ENCODE measurements at regions not wholly inside any gene's neighbourhood (a gene's known extent, or its start where the extent isn't known, plus 50 kb on each side); places are given as distances from the start of the nearest gene placed in this dataset.

DNA sequence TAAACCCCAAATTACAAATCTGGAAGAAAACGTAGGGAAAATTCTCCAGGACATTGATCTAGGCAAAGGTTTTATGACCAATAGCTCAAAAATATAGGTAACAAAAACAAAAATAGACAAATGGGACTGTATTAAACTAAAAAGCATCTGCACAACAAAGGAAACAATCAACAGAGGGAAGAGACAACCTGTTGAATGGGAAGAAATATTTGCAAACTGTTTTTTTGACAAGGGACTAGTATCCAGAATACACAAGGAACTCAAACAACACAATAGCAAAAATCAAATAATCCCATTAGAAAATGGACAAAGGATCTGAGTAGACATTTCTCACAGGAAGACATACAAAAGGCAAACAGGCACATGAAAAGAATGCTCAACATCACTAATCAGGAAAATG is 386.3 kb downstream of the ENC1 start:
- Histone ChIP-seq H3K4me3 (ENCODE audit: control insufficient read depth in 1 of 2, extremely low read depth in 1 of 2, low read length in 1 of 2) (no peak overlapping the region), H3K27me3 (replicated peaks in 1 of 2; ENCODE audit: control insufficient read depth in 2 of 2, extremely low read depth in 1 of 2, insufficient read depth in 2 of 2, low read length in 1 of 2) (peaks cover 0 to 14% of the 10 kb centered on the region in 2 experiments), H3K4me1 (ENCODE audit: control insufficient read depth in 1 of 2, extremely low read depth in 1 of 2, insufficient read depth in 2 of 2, low read length in 2 of 2) (no peaks in the 10 kb centered on the region), H3K27ac (ENCODE audit: low read length) (no peak overlapping the region), H3K9me3 (no peaks in the 10 kb centered on the region), H3K36me3 (ENCODE audit: control insufficient read depth in 2 of 2, extremely low read depth in 1 of 2, insufficient read depth in 1 of 2, low read length in 1 of 2) (no peaks in the 10 kb centered on the region)
- Mint-ChIP-seq H3K4me3 (no peak overlapping the region), H3K4me1 (no peaks in the 10 kb centered on the region), H3K36me3 (no peaks in the 10 kb centered on the region), H3K27me3 (peaks cover 9 to 19% of the 10 kb centered on the region in 2 donors), H3K9me3 (no peaks in the 10 kb centered on the region), H3K27ac (no peak overlapping the region)
- ATAC-seq (replicated peaks in 1 of 4) (no peak), DNase-seq (no peak)
- CTCF ChIA-PET = no interaction called here
- POLR2A ChIA-PET = no interaction called here
- no CpG with 5 or more reads among the region's 1 CpG for whole genome bisulfite sequencing (ENCODE audit: insufficient coverage)

DNA sequence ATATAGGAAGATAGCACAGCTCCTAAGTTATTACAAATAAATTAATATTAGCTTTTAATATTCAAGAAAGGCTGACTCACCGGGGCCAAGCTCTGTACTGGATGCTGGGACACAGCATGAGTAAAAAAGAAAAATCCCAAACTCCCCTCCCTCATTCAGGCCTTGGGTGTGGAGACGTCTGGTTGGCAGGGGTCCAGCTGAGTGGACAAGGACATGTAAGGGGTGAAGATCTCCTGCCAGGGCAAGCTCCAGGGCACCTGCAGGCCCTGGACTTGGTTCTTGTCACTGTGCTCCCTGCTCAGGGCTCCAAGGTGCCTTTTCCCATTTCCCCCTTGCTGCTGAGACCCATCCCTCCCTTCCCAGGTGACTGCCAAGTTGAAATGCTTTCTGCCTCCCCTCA is 388.5 kb downstream of the ENC1 start:
- WGBS (ENCODE audit: insufficient coverage) = no CpG with 5 or more reads among the region's 2 CpGs
- Mint-ChIP-seq H3K4me1 (no peaks in the 10 kb centered on the region), H3K36me3 (no peaks in the 10 kb centered on the region), H3K4me3 (no peak overlapping the region), H3K27me3 (peaks cover 11 to 31% of the 10 kb centered on the region in 2 donors), H3K9me3 (no peaks in the 10 kb centered on the region), H3K27ac (no peak overlapping the region)
- ChIA-PET POLR2A (no interaction called here), CTCF (no interaction called here)
- Histone ChIP-seq H3K27me3 (replicated peaks in 1 of 2; ENCODE audit: control insufficient read depth in 2 of 2, extremely low read depth in 1 of 2, insufficient read depth in 2 of 2, low read length in 1 of 2) (peaks cover 0 to 16% of the 10 kb centered on the region in 2 experiments), H3K9me3 (no peaks in the 10 kb centered on the region), H3K36me3 (ENCODE audit: control insufficient read depth in 2 of 2, extremely low read depth in 1 of 2, insufficient read depth in 1 of 2, low read length in 1 of 2) (no peaks in the 10 kb centered on the region), H3K4me3 (ENCODE audit: control insufficient read depth in 1 of 2, extremely low read depth in 1 of 2, low read length in 1 of 2) (no peak overlapping the region), H3K4me1 (ENCODE audit: control insufficient read depth in 1 of 2, extremely low read depth in 1 of 2, insufficient read depth in 2 of 2, low read length in 2 of 2) (no peaks in the 10 kb centered on the region), H3K27ac (ENCODE audit: low read length) (no peak overlapping the region)
- no peak for DNase-seq
- ATAC-seq (replicated peaks in 1 of 4) = no peak

DNA sequence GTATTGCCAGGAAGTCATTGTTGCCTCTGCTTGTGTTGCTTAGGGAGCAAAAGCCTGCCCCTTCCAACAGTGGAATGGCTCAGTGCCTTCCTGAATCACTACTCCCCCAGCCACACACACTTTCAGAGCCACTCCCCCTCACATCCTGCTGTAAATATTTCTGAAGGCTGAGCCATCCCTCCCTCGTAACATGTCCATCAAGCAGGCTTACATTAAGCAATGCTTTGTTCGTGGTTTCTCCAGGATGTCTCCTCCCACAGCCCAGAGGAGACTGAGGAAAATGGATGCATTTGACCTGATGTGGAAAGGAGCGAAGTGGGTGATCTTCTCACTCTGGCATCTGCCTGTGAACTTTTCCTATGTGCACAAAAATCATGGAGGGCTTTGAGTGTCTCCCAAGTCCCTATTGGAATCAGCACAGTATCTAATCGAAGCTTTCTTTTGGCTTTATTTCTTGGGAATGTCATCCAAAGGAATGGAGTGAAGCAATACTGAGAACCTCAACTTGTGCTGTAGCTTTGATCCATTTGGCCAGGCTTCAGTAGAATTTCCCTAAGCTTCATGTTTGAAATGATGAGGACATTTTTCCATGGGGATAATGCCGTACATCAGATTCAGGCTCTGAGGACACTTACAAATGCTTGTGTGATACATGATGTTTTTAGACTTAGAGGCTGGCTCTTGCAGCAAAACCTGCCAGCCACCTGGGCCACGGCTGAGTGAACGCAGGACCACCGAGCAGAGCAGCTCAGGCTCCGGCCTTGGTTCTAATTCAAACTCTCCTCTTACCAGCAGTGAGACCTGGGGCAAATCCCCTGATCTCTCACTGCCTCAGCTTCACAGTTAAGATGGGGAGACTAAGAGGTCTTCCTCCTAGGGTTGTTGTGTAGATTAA is 389.1 kb downstream of the ENC1 start:
- H3K4me3 ChIP-seq (ENCODE audit: control insufficient read depth in 1 of 2, extremely low read depth in 1 of 2, low read length in 1 of 2) = no peak overlapping the region
- H3K9me3 ChIP-seq = no peaks in the 10 kb centered on the region
- ATAC-seq (replicated peaks in 1 of 4) = no peak
- WGBS (ENCODE audit: insufficient coverage) = 63% methylated on average over 1 of the region's 9 CpGs
- no peaks in the 10 kb centered on the region for H3K36me3 Mint-ChIP-seq
- no peaks in the 10 kb centered on the region for H3K4me1 Mint-ChIP-seq
- no peaks in the 10 kb centered on the region for H3K36me3 ChIP-seq (ENCODE audit: control insufficient read depth in 2 of 2, extremely low read depth in 1 of 2, insufficient read depth in 1 of 2, low read length in 1 of 2)
- H3K4me1 ChIP-seq (ENCODE audit: control insufficient read depth in 1 of 2, extremely low read depth in 1 of 2, insufficient read depth in 2 of 2, low read length in 2 of 2) = no peaks in the 10 kb centered on the region
- H3K4me3 Mint-ChIP-seq = no peak overlapping the region
- DNase-seq = no peak
- ChIA-PET CTCF (no interaction called here), POLR2A (no interaction called here)
- H3K27me3 Mint-ChIP-seq = peaks cover 10 to 31% of the 10 kb centered on the region in 2 donors
- H3K9me3 Mint-ChIP-seq = no peaks in the 10 kb centered on the region
- H3K27me3 ChIP-seq (replicated peaks in 1 of 2; ENCODE audit: control insufficient read depth in 2 of 2, extremely low read depth in 1 of 2, insufficient read depth in 2 of 2, low read length in 1 of 2) = peaks cover 0 to 16% of the 10 kb centered on the region in 2 experiments
- H3K27ac ChIP-seq (ENCODE audit: low read length) = no peak overlapping the region
- H3K27ac Mint-ChIP-seq = no peak overlapping the region

DNA sequence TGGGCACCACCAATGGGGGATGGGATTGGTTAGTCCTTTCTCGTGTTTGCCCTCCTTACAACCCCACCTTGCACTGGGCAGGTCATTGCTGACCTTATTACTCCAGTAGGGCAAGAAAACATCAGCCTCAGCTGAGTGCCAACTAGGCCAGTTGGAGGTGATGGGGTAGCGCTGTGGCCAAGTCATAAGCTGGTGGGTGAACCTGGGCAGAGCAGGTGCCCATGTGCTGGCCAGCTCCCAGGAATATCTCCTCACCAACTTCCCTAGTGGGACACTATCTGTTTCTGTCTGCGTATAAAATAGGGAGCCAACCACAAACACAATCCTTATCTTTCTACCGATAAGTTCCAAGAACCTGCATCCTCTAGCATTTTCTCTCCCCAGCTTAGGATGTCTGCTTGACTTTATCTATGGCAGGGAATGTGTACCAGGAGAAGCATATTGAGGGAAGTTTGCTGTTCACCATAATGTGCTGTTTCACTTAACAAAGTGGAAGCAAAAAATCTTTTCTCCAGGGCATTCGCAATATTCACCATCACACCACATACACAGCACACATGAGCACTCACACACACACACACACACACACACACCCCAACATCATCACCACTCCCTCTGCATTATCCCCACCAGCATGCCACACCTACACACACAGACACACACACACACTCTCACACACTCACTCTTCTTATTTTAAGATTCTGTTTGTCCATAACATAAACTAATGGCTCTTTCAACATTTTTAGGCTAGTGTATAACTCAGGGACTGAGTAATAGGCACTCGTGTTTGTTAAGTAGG is 390.0 kb downstream of the ENC1 start:
- POLR2A ChIA-PET = no interaction called here
- WGBS (ENCODE audit: insufficient coverage) = 100% methylated on average over 1 of the region's 6 CpGs
- peaks cover 10 to 31% of the 10 kb centered on the region in 2 donors for H3K27me3 Mint-ChIP-seq
- ATAC-seq (replicated peaks in 1 of 4) = no peak
- no peaks in the 10 kb centered on the region for H3K9me3 Mint-ChIP-seq
- Histone ChIP-seq H3K4me1 (ENCODE audit: control insufficient read depth in 1 of 2, extremely low read depth in 1 of 2, insufficient read depth in 2 of 2, low read length in 2 of 2) (no peaks in the 10 kb centered on the region), H3K9me3 (no peaks in the 10 kb centered on the region), H3K4me3 (ENCODE audit: control insufficient read depth in 1 of 2, extremely low read depth in 1 of 2, low read length in 1 of 2) (no peak overlapping the region), H3K36me3 (ENCODE audit: control insufficient read depth in 2 of 2, extremely low read depth in 1 of 2, insufficient read depth in 1 of 2, low read length in 1 of 2) (no peaks in the 10 kb centered on the region), H3K27me3 (replicated peaks in 1 of 2; ENCODE audit: control insufficient read depth in 2 of 2, extremely low read depth in 1 of 2, insufficient read depth in 2 of 2, low read length in 1 of 2) (peaks cover 0 to 11% of the 10 kb centered on the region in 2 experiments), H3K27ac (ENCODE audit: low read length) (no peak overlapping the region)
- CTCF ChIA-PET = no interaction called here
- no peaks in the 10 kb centered on the region for H3K4me1 Mint-ChIP-seq
- no peaks in the 10 kb centered on the region for H3K36me3 Mint-ChIP-seq
- no peak for DNase-seq
- H3K27ac Mint-ChIP-seq = no peak overlapping the region
- H3K4me3 Mint-ChIP-seq = no peak overlapping the region

DNA sequence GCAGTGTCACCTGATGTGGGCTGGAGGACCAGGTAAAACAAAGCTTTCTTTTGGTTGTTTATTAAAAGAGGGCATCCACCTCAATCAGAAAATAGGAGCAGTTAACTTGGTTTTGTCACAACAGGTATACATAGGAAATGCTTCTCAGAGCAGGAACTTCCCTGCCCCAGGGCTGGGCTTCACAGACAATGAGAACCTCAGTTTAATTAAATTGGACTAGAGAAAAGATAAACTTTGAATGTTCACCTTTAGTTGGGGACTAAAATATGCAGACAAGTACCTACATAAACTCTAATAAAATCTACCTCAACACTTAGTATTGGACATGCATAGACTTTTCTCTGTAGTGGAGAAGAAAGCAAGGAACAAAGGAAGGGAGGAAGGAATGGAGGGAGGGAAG is 392.0 kb downstream of the ENC1 start:
- H3K4me3 ChIP-seq (ENCODE audit: control insufficient read depth in 1 of 2, extremely low read depth in 1 of 2, low read length in 1 of 2) = no peak overlapping the region
- ATAC-seq (replicated peaks in 1 of 4) (no peak), DNase-seq (no peak)
- H3K4me1 Mint-ChIP-seq = no peaks in the 10 kb centered on the region
- CTCF ChIA-PET = no interaction called here
- no peak overlapping the region for H3K4me3 Mint-ChIP-seq
- no peaks in the 10 kb centered on the region for H3K36me3 Mint-ChIP-seq
- POLR2A ChIA-PET = no interaction called here
- H3K27ac Mint-ChIP-seq = no peak overlapping the region
- peaks cover 10 to 25% of the 10 kb centered on the region in 2 donors for H3K27me3 Mint-ChIP-seq
- H3K36me3 ChIP-seq (ENCODE audit: control insufficient read depth in 2 of 2, extremely low read depth in 1 of 2, insufficient read depth in 1 of 2, low read length in 1 of 2) = no peaks in the 10 kb centered on the region
- peaks cover 0 to 10% of the 10 kb centered on the region in 2 experiments for H3K27me3 ChIP-seq (replicated peaks in 1 of 2; ENCODE audit: control insufficient read depth in 2 of 2, extremely low read depth in 1 of 2, insufficient read depth in 2 of 2, low read length in 1 of 2)
- H3K4me1 ChIP-seq (ENCODE audit: control insufficient read depth in 1 of 2, extremely low read depth in 1 of 2, insufficient read depth in 2 of 2, low read length in 2 of 2) = no peaks in the 10 kb centered on the region
- H3K9me3 ChIP-seq = no peaks in the 10 kb centered on the region
- no peak overlapping the region for H3K27ac ChIP-seq (ENCODE audit: low read length)
- no peaks in the 10 kb centered on the region for H3K9me3 Mint-ChIP-seq

DNA sequence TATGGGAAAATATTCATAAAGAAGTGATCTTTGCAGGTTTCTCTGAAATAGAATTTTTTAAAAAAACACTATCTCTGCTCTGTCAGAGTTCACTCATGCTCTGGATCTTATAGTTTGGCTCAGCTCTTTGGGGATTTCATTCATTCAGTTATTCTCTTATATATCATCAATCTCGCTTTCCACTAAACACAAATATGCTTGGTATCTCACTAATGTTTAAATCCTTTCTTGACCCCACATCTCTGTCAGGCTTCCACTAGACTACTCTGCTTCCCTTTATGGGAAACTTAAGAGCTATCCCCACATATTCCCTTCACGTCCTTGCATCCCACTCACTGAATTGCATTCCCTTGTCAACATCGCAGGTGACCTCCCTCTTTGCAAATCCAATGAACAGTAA is 396.1 kb downstream of the ENC1 start:
- Mint-ChIP-seq H3K27ac (no peak overlapping the region), H3K9me3 (no peaks in the 10 kb centered on the region), H3K27me3 (peaks cover 2 to 18% of the 10 kb centered on the region in 2 donors), H3K4me3 (no peak overlapping the region), H3K36me3 (no peaks in the 10 kb centered on the region), H3K4me1 (no peaks in the 10 kb centered on the region)
- ATAC-seq (replicated peaks in 1 of 4) (no peak), DNase-seq (no peak)
- Histone ChIP-seq H3K4me1 (ENCODE audit: control insufficient read depth in 1 of 2, extremely low read depth in 1 of 2, insufficient read depth in 2 of 2, low read length in 2 of 2) (no peaks in the 10 kb centered on the region), H3K4me3 (ENCODE audit: control insufficient read depth in 1 of 2, extremely low read depth in 1 of 2, low read length in 1 of 2) (no peak overlapping the region), H3K27me3 (replicated peaks in 1 of 2; ENCODE audit: control insufficient read depth in 2 of 2, extremely low read depth in 1 of 2, insufficient read depth in 2 of 2, low read length in 1 of 2) (peaks cover 0 to 7% of the 10 kb centered on the region in 2 experiments), H3K36me3 (ENCODE audit: control insufficient read depth in 2 of 2, extremely low read depth in 1 of 2, insufficient read depth in 1 of 2, low read length in 1 of 2) (no peaks in the 10 kb centered on the region), H3K27ac (ENCODE audit: low read length) (no peak overlapping the region), H3K9me3 (no peaks in the 10 kb centered on the region)
- POLR2A ChIA-PET = interaction anchor here in 1 of 2 donors (1.1 kb wide), 1 partner anchor 10 kb away, joined by 3 read pairs; no protein-coding TSS in a partner anchor
- CTCF ChIA-PET = no interaction called here
- WGBS (ENCODE audit: insufficient coverage) = 94% methylated on average over 3 of the region's 3 CpGs

Data from T-cell (primary cell).